Heart right ventricle (tissue), 16 donors: ENCODE measurements at regions not wholly inside any gene's neighbourhood (a gene's known extent, or its start where the extent isn't known, plus 50 kb on each side); places are given as distances from the start of the nearest gene placed in this dataset.

Source experiments
- ATAC-seq, 8 donors: fragments of 200-7000 bp; cut with Tn5 transposase; one replicate each; pipeline ENCODE4 v1.9.1; 2020; ENCODE audit warnings: mild to moderate bottlenecking in 8 of 8, moderate library complexity in 8 of 8, moderate number of reproducible peaks in 1 of 8
- DNase-seq, 2 donors: peaks; one replicate each; pipeline ENCODE4 v3.0.0-alpha.2; 2020
- H3K27ac ChIP-seq, 10 donors: fragments of 200-600 bp; sonication (generic) in 2 of 10; one replicate each; pipeline versions ENCODE4 v1.5.0 to v1.8.0; 2020 to 2022; ENCODE audit warnings: mild to moderate bottlenecking in 3 of 10
- H3K27me3 ChIP-seq, 7 donors: fragments of 200-600 bp; one replicate each; pipeline ENCODE4 v1.8.0; 2021 to 2022; ENCODE audit warnings: mild to moderate bottlenecking in 2 of 7
- H3K36me3 ChIP-seq, 9 donors: fragments of 200-600 bp; sonication (generic) in 1 of 9; one replicate each; pipeline versions ENCODE4 v1.5.0 to v1.8.0; 2020 to 2022; ENCODE audit warnings: mild to moderate bottlenecking in 2 of 9
- H3K4me1 ChIP-seq, 9 donors: fragments of 200-600 bp; sonication (generic) in 1 of 9; one replicate each; pipeline versions ENCODE4 v1.5.0 to v1.8.0; 2020 to 2022; ENCODE audit warnings: mild to moderate bottlenecking in 4 of 9
- H3K4me3 ChIP-seq, 10 donors: fragments of 200-600 bp; sonication (generic) in 2 of 10; one replicate each; pipeline versions ENCODE4 v1.5.0 to v1.8.0; 2020 to 2022; ENCODE audit warnings: mild to moderate bottlenecking in 7 of 10, moderate library complexity in 2 of 10
- H3K9me3 ChIP-seq, 11 donors: fragments of 200-600 bp in 10 of 11; sonication (generic) in 2 of 11; one replicate each; pipeline versions ENCODE4 v1.5.0 to v1.8.0; 2013 to 2022; ENCODE audit warnings: mild to moderate bottlenecking in 2 of 11, control low read depth in 1 of 11, moderate library complexity in 1 of 11
- CTCF ChIP-seq, 9 donors: fragments of 200-600 bp; sonication (generic) in 2 of 9; IDR thresholded peaks; one replicate each; pipeline versions ENCODE4 v1.5.0 to v1.8.0; 2021 to 2022; ENCODE audit warnings: antibody characterized with exemption in 9 of 9, mild to moderate bottlenecking in 5 of 9, moderate library complexity in 1 of 9
- WGBS, 2 donors: extraction: QIAGEN DNeasy Blood & Tissue Kit; methylation state at CpG; one replicate each; pipeline ENCODE4 v1.1.7; 2013; ENCODE audit warnings: inconsistent platforms in 1 of 2; 5-methylcytosine and 5-hydroxymethylcytosine counted together
- intact Hi-C, 10 donors: fragments of 100-400 bp; cut with DNase I; formaldehyde crosslinking; loops; one replicate each; pipeline versions ENCODE4 v1.11.1 to v1.14.2; 2022
- donor health status: Arrhythmogenic right ventricular cardiomyopathy.
- donor health status: ischemic (EF 13 %, LVEDD 7.1; RV severe dilation, severe dysfunction).
- donor health status: healthy with polysubstance abuse.
- donor health status: DM: no; HTN: yes; CAD: no.
- donor health status: DM: no; HTN: no; CAD: no.
- donor health status: ischemic (EF 25% LVEDD 6.9; RV normal size, moderate dysfunction).
- donor health status: ischemic (EF 25% LVEDD 5.7; RV mildly dilated, moderate dysfunction).
- donor health status: healthy.
- donor health status: DM: yes; HTN: yes; CAD: no.
- donor health status: Ischemic cardiomyopathy.
- donor health status: ischemic (EF 35%, LVEDD 5.7; RV mildly dilated, moderate dysfunction).
- donor health status: nonischemic (EF 11% LVEDD 7.7; RV severe dilation, severe dysfunction).
- donor health status: DM: yes; HTN: yes; CAD: no.
- donor health status: PGD.
- donor health status: ischemic (EF 29% LVEDD 5.4; RV normal size, mild dysfunction).
- donor health status: nonischemic (EF 23%, LVEDD 6.1; RV moderate dilation, normal function).

- no peak for TF ChIP-seq CTCF (IDR thresholded peaks at IDR 0.05)
- Histone ChIP-seq H3K27me3 (peaks cover 0 to 4% (median 0%) of the 10 kb centered on the region in 7 donors), H3K4me3 (no peak overlapping the region), H3K4me1 (no peaks in the 10 kb centered on the region), H3K27ac (no peak overlapping the region), H3K9me3 (no peaks in the 10 kb centered on the region), H3K36me3 (no peaks in the 10 kb centered on the region)
- intact Hi-C loops: no loop called here
- ATAC-seq: no peak
- no peak for DNase-seq
- WGBS, 2 donors: 75 to 84% methylated on average over 2 of the region's 2 CpGs
Measured at GRCh38 chr2:22397847-22398246, 987.1 kb upstream of the KLHL29 start.

GRCh38 chr2:22403748-22404147 is 981.2 kb upstream of the KLHL29 start:
- intact Hi-C loops: no loop called here
- Histone ChIP-seq H3K4me1 (no peaks in the 10 kb centered on the region), H3K9me3 (no peaks in the 10 kb centered on the region), H3K27ac (no peak overlapping the region), H3K4me3 (no peak overlapping the region), H3K36me3 (no peaks in the 10 kb centered on the region), H3K27me3 (peaks cover 0 to 4% (median 0%) of the 10 kb centered on the region in 7 donors)
- 62 to 71% methylated on average over 1 of the region's 1 CpG for WGBS, 2 donors
- no peak for TF ChIP-seq CTCF (IDR thresholded peaks at IDR 0.05)
- ATAC-seq (no peak), DNase-seq (no peak)

GRCh38 chr2:22406625-22407024 is 978.4 kb upstream of the KLHL29 start:
- intact Hi-C loops: no loop called here
- WGBS, 2 donors: 84 to 88% methylated on average over 2 of the region's 2 CpGs
- no peaks in the 10 kb centered on the region for H3K36me3 ChIP-seq

GRCh38 chr2:22420076-22420475 is 964.9 kb upstream of the KLHL29 start:
- H3K36me3 ChIP-seq: no peaks in the 10 kb centered on the region
- H3K9me3 ChIP-seq: peaks cover 0 to 40% (median 8%) of the 10 kb centered on the region in 11 donors
- H3K27me3 ChIP-seq: no peaks in the 10 kb centered on the region
- intact Hi-C loops: no loop called here
- no peak overlapping the region for H3K27ac ChIP-seq
- no peak for DNase-seq
- no peak for ATAC-seq
- no peak overlapping the region for H3K4me3 ChIP-seq
- TF ChIP-seq CTCF (IDR thresholded peaks at IDR 0.05): no peak
- no peaks in the 10 kb centered on the region for H3K4me1 ChIP-seq

More at GRCh38 chr2:22406625-22407024, 978.4 kb upstream of the KLHL29 start:
- no peak for TF ChIP-seq CTCF (IDR thresholded peaks at IDR 0.05)
- H3K4me1 ChIP-seq: no peaks in the 10 kb centered on the region
- DNase-seq: no peak
- H3K27ac ChIP-seq: no peak overlapping the region
- no peak overlapping the region for H3K4me3 ChIP-seq
- no peaks in the 10 kb centered on the region for H3K9me3 ChIP-seq
- H3K27me3 ChIP-seq: no peaks in the 10 kb centered on the region
- no peak for ATAC-seq

- H3K27ac ChIP-seq: no peak overlapping the region
- intact Hi-C loops: no loop called here
- no peaks in the 10 kb centered on the region for H3K36me3 ChIP-seq
- ATAC-seq (no peak), DNase-seq (no peak)
- no peaks in the 10 kb centered on the region for H3K4me1 ChIP-seq
- peaks cover 0 to 5% (median 0%) of the 10 kb centered on the region in 11 donors for H3K9me3 ChIP-seq
- H3K4me3 ChIP-seq: no peak overlapping the region
- no peaks in the 10 kb centered on the region for H3K27me3 ChIP-seq
- TF ChIP-seq CTCF (IDR thresholded peaks at IDR 0.05): no peak
- 26 to 37% methylated on average over 1 of the region's 1 CpG for WGBS, 2 donors
Measured at GRCh38 chr2:22442051-22442450, 942.9 kb upstream of the KLHL29 start.
